WTC11 (cell line): ENCODE measurements at regions not wholly inside any gene's neighbourhood (a gene's known extent, or its start where the extent isn't known, plus 50 kb on each side); places are given as distances from the start of the nearest gene placed in this dataset.

Experiments used
- ATAC-seq: fragments of 200-7000 bp; cut with Tn5 transposase; 2 replicates; pipeline ENCODE4 v1.10.0; 2021; ENCODE audit warnings: mild to moderate bottlenecking, moderate library complexity
- CTCF ChIA-PET: fragments of 300-600 bp; sonication (Branson Sonifier 250); formaldehyde crosslinking; loops from one replicate; lab custom pipeline; 2021; ENCODE audit warnings: antibody characterized with exemption; lab: Charles Lee
- POLR2A ChIA-PET: fragments of 350-600 bp; sonication (Branson Sonifier 250); formaldehyde crosslinking; loops from one replicate; lab custom pipeline; 2021; ENCODE audit warnings: antibody characterized with exemption; lab: Charles Lee
- DNase-seq: peaks from one replicate; pipeline ENCODE4 v3.0.0; 2021; ENCODE audit warnings: low spot score
- H3K27ac Mint-ChIP-seq: 2 replicates; pipeline ENCODE4 v1.8.0; 2021; ENCODE audit warnings: mixed read lengths
- H3K27me3 Mint-ChIP-seq: 2 replicates; pipeline ENCODE4 v1.8.0; 2021; ENCODE audit warnings: low read depth, mild to moderate bottlenecking, moderate library complexity, mixed read lengths
- H3K36me3 Mint-ChIP-seq: 2 replicates; pipeline ENCODE4 v1.8.0; 2021; ENCODE audit warnings: mixed read lengths
- H3K4me1 Mint-ChIP-seq: 2 replicates; pipeline ENCODE4 v1.8.0; 2022; ENCODE audit warnings: mixed read lengths
- H3K4me3 Mint-ChIP-seq: 2 replicates; pipeline ENCODE4 v1.8.0; 2021; ENCODE audit warnings: mild to moderate bottlenecking, moderate library complexity, mixed read lengths
- H3K9me3 Mint-ChIP-seq: 2 replicates; pipeline ENCODE4 v1.8.0; 2021; ENCODE audit warnings: mixed read lengths
- AFF4 ChIP-seq: sonication (generic); formaldehyde crosslinking; IDR thresholded peaks from 2 replicates; pipeline ENCODE4 v1.8.1; 2023; ENCODE audit warnings: mild to moderate bottlenecking, missing genetic modification reagents, borderline replicate concordance
- ATF6 ChIP-seq: sonication (generic); formaldehyde crosslinking; IDR thresholded peaks from 2 replicates; pipeline ENCODE4 v1.8.1; 2023; ENCODE audit warnings: mild to moderate bottlenecking, missing genetic modification reagents
- CREB1 ChIP-seq: sonication (generic); formaldehyde crosslinking; IDR thresholded peaks from 2 replicates; pipeline ENCODE4 v1.8.0; 2023; ENCODE audit warnings: mild to moderate bottlenecking, missing genetic modification reagents
- FOXJ3 ChIP-seq: sonication (generic); formaldehyde crosslinking; IDR thresholded peaks from 2 replicates; pipeline ENCODE4 v1.9.0; 2021; ENCODE audit warnings: missing genetic modification reagents, mild to moderate bottlenecking, borderline replicate concordance
- HMGA2 ChIP-seq: fragments of 250-450 bp; sonication (Bioruptor Pico); IDR thresholded peaks from 2 replicates; pipeline ENCODE4 v1.4.0; 2021; ENCODE audit warnings: mild to moderate bottlenecking, moderate library complexity
- MXD4 ChIP-seq: fragments of 250-450 bp; sonication (Bioruptor Pico); IDR thresholded peaks from 2 replicates; pipeline ENCODE4 v1.8.0; 2021; ENCODE audit warnings: mild to moderate bottlenecking, moderate library complexity, borderline replicate concordance
- NR3C1 ChIP-seq: sonication (generic); formaldehyde crosslinking; conservative IDR thresholded peaks from 2 replicates; pipeline ENCODE4 v1.8.1; 2023; ENCODE audit warnings: low read depth, mild to moderate bottlenecking, missing genetic modification reagents
- SMAD3 ChIP-seq: sonication (generic); formaldehyde crosslinking; IDR thresholded peaks from 2 replicates; pipeline ENCODE4 v1.8.0; 2022; ENCODE audit warnings: missing genetic modification reagents, mild to moderate bottlenecking, borderline replicate concordance
- SMAD4 ChIP-seq: sonication (generic); formaldehyde crosslinking; IDR thresholded peaks from 2 replicates; pipeline ENCODE4 v1.8.0; 2022; ENCODE audit warnings: mild to moderate bottlenecking, missing genetic modification reagents
- SP1 ChIP-seq: sonication (generic); formaldehyde crosslinking; conservative IDR thresholded peaks from 2 replicates; pipeline ENCODE4 v1.8.1; 2022; ENCODE audit warnings: missing genetic modification reagents
- TCF7 ChIP-seq: sonication (generic); formaldehyde crosslinking; IDR thresholded peaks from 2 replicates; pipeline ENCODE4 v1.8.0; 2022; ENCODE audit warnings: mild to moderate bottlenecking, low read depth, missing genetic modification reagents, moderate library complexity
- TP53 ChIP-seq: sonication (generic); formaldehyde crosslinking; IDR thresholded peaks from 2 replicates; pipeline ENCODE4 v1.8.1; 2023; ENCODE audit warnings: mild to moderate bottlenecking, missing genetic modification reagents
- TF ChIP-seq, protein P1 (sequence below): sonication (generic); formaldehyde crosslinking; IDR thresholded peaks from 2 replicates; pipeline ENCODE4 v1.8.1; 2022; ENCODE audit warnings: low read depth, mild to moderate bottlenecking, moderate library complexity, missing genetic modification reagents, borderline replicate concordance
- TF ChIP-seq, protein P2 (sequence below): sonication (generic); formaldehyde crosslinking; conservative IDR thresholded peaks from 2 replicates; pipeline ENCODE4 v1.8.1; 2023; ENCODE audit warnings: mild to moderate bottlenecking, low read depth, missing genetic modification reagents, moderate library complexity
- TF ChIP-seq, protein P3 (sequence below): sonication (generic); formaldehyde crosslinking; IDR thresholded peaks from 2 replicates; pipeline ENCODE4 v1.8.0; 2023; ENCODE audit warnings: missing genetic modification reagents, mild to moderate bottlenecking, borderline replicate concordance

GRCh38 chr9:27939186-27939585 lies 365.9 kb upstream of the C9orf72 start:
- Mint-ChIP-seq H3K27ac (no peak overlapping the region), H3K9me3 (no peaks in the 10 kb centered on the region), H3K27me3 (no peaks in the 10 kb centered on the region; the same call in 1 of the 2 replicates), H3K36me3 (no peaks in the 10 kb centered on the region), H3K4me3 (no peak overlapping the region), H3K4me1 (peaks cover 31% of the 10 kb centered on the region)
- no peak for DNase-seq
- ATAC-seq = no peak
- ChIA-PET CTCF (interaction anchor here (1.1 kb wide), 1 partner anchor 51 kb away, joined by 3 read pairs; no protein-coding TSS in a partner anchor), POLR2A (no interaction called here)
- TF ChIP-seq SMAD3 (CRISPR knock-in tag) (no peak), TP53 (CRISPR knock-in tag) (no peak), SMAD4 (no peak), MXD4 (no peak), HMGA2 (no peak), NR3C1 (CRISPR knock-in tag) (no peak), SP1 (CRISPR knock-in tag) (no peak), FOXJ3 (CRISPR knock-in tag) (no peak), AFF4 (CRISPR knock-in tag) (no peak)
- TF ChIP-seq, protein P1, sequence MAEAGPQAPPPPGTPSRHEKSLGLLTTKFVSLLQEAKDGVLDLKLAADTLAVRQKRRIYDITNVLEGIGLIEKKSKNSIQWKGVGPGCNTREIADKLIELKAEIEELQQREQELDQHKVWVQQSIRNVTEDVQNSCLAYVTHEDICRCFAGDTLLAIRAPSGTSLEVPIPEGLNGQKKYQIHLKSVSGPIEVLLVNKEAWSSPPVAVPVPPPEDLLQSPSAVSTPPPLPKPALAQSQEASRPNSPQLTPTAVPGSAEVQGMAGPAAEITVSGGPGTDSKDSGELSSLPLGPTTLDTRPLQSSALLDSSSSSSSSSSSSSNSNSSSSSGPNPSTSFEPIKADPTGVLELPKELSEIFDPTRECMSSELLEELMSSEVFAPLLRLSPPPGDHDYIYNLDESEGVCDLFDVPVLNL (CRISPR knock-in tag) = no peak
- TF ChIP-seq, protein P2, sequence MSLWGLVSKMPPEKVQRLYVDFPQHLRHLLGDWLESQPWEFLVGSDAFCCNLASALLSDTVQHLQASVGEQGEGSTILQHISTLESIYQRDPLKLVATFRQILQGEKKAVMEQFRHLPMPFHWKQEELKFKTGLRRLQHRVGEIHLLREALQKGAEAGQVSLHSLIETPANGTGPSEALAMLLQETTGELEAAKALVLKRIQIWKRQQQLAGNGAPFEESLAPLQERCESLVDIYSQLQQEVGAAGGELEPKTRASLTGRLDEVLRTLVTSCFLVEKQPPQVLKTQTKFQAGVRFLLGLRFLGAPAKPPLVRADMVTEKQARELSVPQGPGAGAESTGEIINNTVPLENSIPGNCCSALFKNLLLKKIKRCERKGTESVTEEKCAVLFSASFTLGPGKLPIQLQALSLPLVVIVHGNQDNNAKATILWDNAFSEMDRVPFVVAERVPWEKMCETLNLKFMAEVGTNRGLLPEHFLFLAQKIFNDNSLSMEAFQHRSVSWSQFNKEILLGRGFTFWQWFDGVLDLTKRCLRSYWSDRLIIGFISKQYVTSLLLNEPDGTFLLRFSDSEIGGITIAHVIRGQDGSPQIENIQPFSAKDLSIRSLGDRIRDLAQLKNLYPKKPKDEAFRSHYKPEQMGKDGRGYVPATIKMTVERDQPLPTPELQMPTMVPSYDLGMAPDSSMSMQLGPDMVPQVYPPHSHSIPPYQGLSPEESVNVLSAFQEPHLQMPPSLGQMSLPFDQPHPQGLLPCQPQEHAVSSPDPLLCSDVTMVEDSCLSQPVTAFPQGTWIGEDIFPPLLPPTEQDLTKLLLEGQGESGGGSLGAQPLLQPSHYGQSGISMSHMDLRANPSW (CRISPR knock-in tag) = no peak
- TF ChIP-seq, protein P3, sequence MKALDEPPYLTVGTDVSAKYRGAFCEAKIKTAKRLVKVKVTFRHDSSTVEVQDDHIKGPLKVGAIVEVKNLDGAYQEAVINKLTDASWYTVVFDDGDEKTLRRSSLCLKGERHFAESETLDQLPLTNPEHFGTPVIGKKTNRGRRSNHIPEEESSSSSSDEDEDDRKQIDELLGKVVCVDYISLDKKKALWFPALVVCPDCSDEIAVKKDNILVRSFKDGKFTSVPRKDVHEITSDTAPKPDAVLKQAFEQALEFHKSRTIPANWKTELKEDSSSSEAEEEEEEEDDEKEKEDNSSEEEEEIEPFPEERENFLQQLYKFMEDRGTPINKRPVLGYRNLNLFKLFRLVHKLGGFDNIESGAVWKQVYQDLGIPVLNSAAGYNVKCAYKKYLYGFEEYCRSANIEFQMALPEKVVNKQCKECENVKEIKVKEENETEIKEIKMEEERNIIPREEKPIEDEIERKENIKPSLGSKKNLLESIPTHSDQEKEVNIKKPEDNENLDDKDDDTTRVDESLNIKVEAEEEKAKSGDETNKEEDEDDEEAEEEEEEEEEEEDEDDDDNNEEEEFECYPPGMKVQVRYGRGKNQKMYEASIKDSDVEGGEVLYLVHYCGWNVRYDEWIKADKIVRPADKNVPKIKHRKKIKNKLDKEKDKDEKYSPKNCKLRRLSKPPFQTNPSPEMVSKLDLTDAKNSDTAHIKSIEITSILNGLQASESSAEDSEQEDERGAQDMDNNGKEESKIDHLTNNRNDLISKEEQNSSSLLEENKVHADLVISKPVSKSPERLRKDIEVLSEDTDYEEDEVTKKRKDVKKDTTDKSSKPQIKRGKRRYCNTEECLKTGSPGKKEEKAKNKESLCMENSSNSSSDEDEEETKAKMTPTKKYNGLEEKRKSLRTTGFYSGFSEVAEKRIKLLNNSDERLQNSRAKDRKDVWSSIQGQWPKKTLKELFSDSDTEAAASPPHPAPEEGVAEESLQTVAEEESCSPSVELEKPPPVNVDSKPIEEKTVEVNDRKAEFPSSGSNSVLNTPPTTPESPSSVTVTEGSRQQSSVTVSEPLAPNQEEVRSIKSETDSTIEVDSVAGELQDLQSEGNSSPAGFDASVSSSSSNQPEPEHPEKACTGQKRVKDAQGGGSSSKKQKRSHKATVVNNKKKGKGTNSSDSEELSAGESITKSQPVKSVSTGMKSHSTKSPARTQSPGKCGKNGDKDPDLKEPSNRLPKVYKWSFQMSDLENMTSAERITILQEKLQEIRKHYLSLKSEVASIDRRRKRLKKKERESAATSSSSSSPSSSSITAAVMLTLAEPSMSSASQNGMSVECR = no peak

- POLR2A ChIA-PET = no interaction called here
- H3K27me3 Mint-ChIP-seq = no peaks in the 10 kb centered on the region; the same call in 1 of the 2 replicates
- no peaks in the 10 kb centered on the region for H3K9me3 Mint-ChIP-seq
- no peak for DNase-seq
- H3K4me1 Mint-ChIP-seq = peaks cover 34% of the 10 kb centered on the region
- H3K36me3 Mint-ChIP-seq = no peaks in the 10 kb centered on the region
- no peak overlapping the region for H3K4me3 Mint-ChIP-seq
- H3K27ac Mint-ChIP-seq = no peak overlapping the region
- TF ChIP-seq TCF7 (no peak), ATF6 (CRISPR knock-in tag) (no peak), MXD4 (no peak), CREB1 (CRISPR knock-in tag) (no peak), HMGA2 (no peak)
- TF ChIP-seq, all 79 proteins: peak for 0
- CTCF ChIA-PET = no interaction called here
- ATAC-seq = no peak
These were observed 367.3 kb upstream of the C9orf72 start for GRCh38 chr9:27940535-27940934.
